ENCODE measurements at regions not wholly inside any gene's neighbourhood (a gene's known extent, or its start where the extent isn't known, plus 50 kb on each side); places are given as distances from the start of the nearest gene placed in this dataset.
A peak's percentile ranks its signal among the peaks of the same experiment; 100 is the strongest.

GRCh38 chr1:230577537-230577936 is 64.7 kb upstream of the COG2 start:
- no peak overlapping the region for H3K4me3 ChIP-seq (replicated peaks in 1 of 2; ENCODE audit: low read depth in 2 of 2, low read length in 2 of 2)
- DNase-seq (ENCODE audit: low read depth in 2 of 2): no peak
- no peak for TF ChIP-seq CTCF (IDR thresholded peaks at IDR 0.05; ENCODE audit: low read depth, low read length)

GRCh38 chr1:230575886-230576500 is 66.3 kb upstream of the COG2 start:
- no peak for DNase-seq (ENCODE audit: low read depth in 2 of 2)
- TF ChIP-seq CTCF (IDR thresholded peaks at IDR 0.05; ENCODE audit: low read depth, low read length): no peak
- no peak overlapping the region for H3K4me3 ChIP-seq (replicated peaks in 1 of 2; ENCODE audit: low read depth in 2 of 2, low read length in 2 of 2)

GRCh38 chr1:230574502-230574901 is 67.8 kb upstream of the COG2 start:
- no peak for TF ChIP-seq CTCF (IDR thresholded peaks at IDR 0.05; ENCODE audit: low read depth, low read length)
- H3K4me3 ChIP-seq (replicated peaks in 1 of 2; ENCODE audit: low read depth in 2 of 2, low read length in 2 of 2): no peak overlapping the region
- no peak for DNase-seq (ENCODE audit: low read depth in 2 of 2)

GRCh38 chr1:230573658-230574057 is 68.6 kb upstream of the COG2 start:
- TF ChIP-seq CTCF (IDR thresholded peaks at IDR 0.05; ENCODE audit: low read depth, low read length): no peak
- no peak for DNase-seq (ENCODE audit: low read depth in 2 of 2)
- no peak overlapping the region for H3K4me3 ChIP-seq (replicated peaks in 1 of 2; ENCODE audit: low read depth in 2 of 2, low read length in 2 of 2)

GRCh38 chr1:230572121-230573105 is 69.9 kb upstream of the COG2 start:
- no peak overlapping the region for H3K4me3 ChIP-seq (replicated peaks in 1 of 2; ENCODE audit: low read depth in 2 of 2, low read length in 2 of 2)
- TF ChIP-seq CTCF (IDR thresholded peaks at IDR 0.05; ENCODE audit: low read depth, low read length): no peak
- peak; percentile 15 to 30 for DNase-seq (ENCODE audit: low read depth in 2 of 2)

- DNase-seq (ENCODE audit: low read depth in 2 of 2): no peak
- H3K4me3 ChIP-seq (replicated peaks in 1 of 2; ENCODE audit: low read depth in 2 of 2, low read length in 2 of 2): no peak overlapping the region
- no peak for TF ChIP-seq CTCF (IDR thresholded peaks at IDR 0.05; ENCODE audit: low read depth, low read length)
Measured at GRCh38 chr1:230570724-230571360, 71.4 kb upstream of the COG2 start.
